SK-N-SH (cell line): ENCODE measurements at regions not wholly inside any gene's neighbourhood (a gene's known extent, or its start where the extent isn't known, plus 50 kb on each side); places are given as distances from the start of the nearest gene placed in this dataset.
"Not testable (repeated sequence)": the region's sequence is repeated elsewhere in the genome, so short reads cannot be mapped to it uniquely, and the experiment has no call there.

ENCODE experiments used
- CTCF ChIA-PET: fragments of 300-600, 350-600 bp; formaldehyde crosslinking; extraction: SDS; loops from one replicate; lab custom pipeline; 2021; lab: Yijun Ruan, JAX
- POLR2A ChIA-PET: fragments of 350-600 bp; sonication (Branson Sonifier 250); formaldehyde crosslinking; extraction: SDS; loops from one replicate; lab custom pipeline; 2020; ENCODE audit warnings: antibody characterized with exemption, inconsistent platforms; lab: Yijun Ruan, JAX
- DNase-seq: peaks from one replicate; pipeline ENCODE4 v3.0.0; 2012
- H2AFZ ChIP-seq: fragments of 200-600 bp; sonication (generic); 2 replicates; pipeline ENCODE4 v1.8.1; 2016; ENCODE audit warnings: antibody characterized with exemption, mild to moderate bottlenecking, low read depth
- H3F3A ChIP-seq: fragments of 200-600 bp; sonication (generic); replicated peaks from 2 replicates; pipeline ENCODE3; 2016; ENCODE audit warnings: antibody characterized with exemption, mild to moderate bottlenecking; ENCODE audit not compliant: insufficient read depth
- H3K27ac ChIP-seq, 2 experiments: fragments of 200-500 bp in 1 of 2; fragments of 200-600 bp in 1 of 2; sonication (Bioruptor generic) in 1 of 2; sonication (generic), shearing (Covaris generic) in 1 of 2; 2 replicates each; pipeline versions ENCODE4 v1.5.1 to v1.6.1; 2014 to 2016; ENCODE audit warnings: low read depth in 2 of 2, inconsistent platforms in 1 of 2, low read length in 1 of 2, mild to moderate bottlenecking in 1 of 2, mixed read lengths in 1 of 2
- H3K27me3 ChIP-seq: fragments of 200-600 bp; sonication (generic), shearing (Covaris generic); 2 replicates; pipeline ENCODE4 v1.6.1; 2016; ENCODE audit warnings: mixed run types; ENCODE audit not compliant: insufficient read depth
- H3K36me3 ChIP-seq, 2 experiments: fragments of 200-500 bp in 1 of 2; fragments of 200-600 bp in 1 of 2; sonication (Bioruptor generic) in 1 of 2; sonication (generic) in 1 of 2; replicated peaks in 1 of 2; 2 replicates each; pipeline versions ENCODE3 to v1.5.1; 2014 to 2016; ENCODE audit warnings: low read length in 1 of 2, mild to moderate bottlenecking in 1 of 2; ENCODE audit not compliant: insufficient read depth in 2 of 2, control insufficient read depth in 1 of 2
- H3K4me1 ChIP-seq, 2 experiments: fragments of 200-500 bp in 1 of 2; fragments of 200-600 bp in 1 of 2; sonication (Bioruptor generic) in 1 of 2; sonication (generic), shearing (Covaris generic) in 1 of 2; 2 replicates each; pipeline versions ENCODE4 v1.5.1 to v1.6.1; 2014 to 2016; ENCODE audit warnings: low read depth in 1 of 2, low read length in 1 of 2, mixed run types in 1 of 2; ENCODE audit not compliant: insufficient read depth in 2 of 2, control insufficient read depth in 1 of 2
- H3K4me2 ChIP-seq: fragments of 200-600 bp; sonication (generic), shearing (Covaris generic); 2 replicates; pipeline ENCODE4 v1.6.1; 2017; ENCODE audit warnings: mixed run types
- H3K4me3 ChIP-seq, 2 experiments: fragments of 200-500 bp in 1 of 2; fragments of 200-600 bp in 1 of 2; sonication (Bioruptor generic) in 1 of 2; sonication (generic), shearing (Covaris generic) in 1 of 2; 2 replicates each; pipeline versions ENCODE4 v1.5.1 to v1.8.1; 2014 to 2016; ENCODE audit warnings: low read depth in 2 of 2, inconsistent platforms in 1 of 2, low read length in 1 of 2, mild to moderate bottlenecking in 1 of 2, mixed read lengths in 1 of 2, moderate library complexity in 1 of 2
- H3K79me2 ChIP-seq: fragments of 200-600 bp; sonication (generic); 2 replicates; pipeline ENCODE4 v1.8.1; 2017; ENCODE audit warnings: mild to moderate bottlenecking; ENCODE audit not compliant: insufficient read depth
- H3K9ac ChIP-seq: fragments of 200-600 bp; sonication (generic); 2 replicates; pipeline ENCODE4 v1.6.1; 2017; ENCODE audit warnings: mixed run types
- H3K9me2 ChIP-seq: fragments of 200-600 bp; sonication (generic); 2 replicates; pipeline ENCODE4 v1.6.1; 2017; ENCODE audit warnings: mixed run types
- H3K9me3 ChIP-seq: fragments of 200-600 bp; sonication (generic); 2 replicates; pipeline ENCODE4 v1.6.1; 2017; ENCODE audit warnings: mixed run types, mild to moderate bottlenecking, moderate library complexity
- H4K20me1 ChIP-seq: fragments of 200-600 bp; sonication (generic); 2 replicates; pipeline ENCODE4 v1.6.1; 2017; ENCODE audit warnings: mild to moderate bottlenecking, mixed run types; ENCODE audit not compliant: insufficient read depth
- ELF1 ChIP-seq: IDR thresholded peaks from 2 replicates; pipeline ENCODE4 v1.4.0; 2012
- EP300 ChIP-seq, 2 experiments: IDR thresholded peaks; 2 replicates each; pipeline versions ENCODE4 v1.4.0 to v1.6.1; 2012; ENCODE audit warnings: borderline replicate concordance in 1 of 2, low read depth in 1 of 2, low read length in 1 of 2
- FOXM1 ChIP-seq: IDR thresholded peaks from 2 replicates; pipeline ENCODE4 v1.4.0; 2012; ENCODE audit warnings: low read depth, mild to moderate bottlenecking
- IRF3 ChIP-seq: fragments of 150-350 bp; IDR thresholded peaks from 2 replicates; pipeline ENCODE4 v1.6.1; 2016; ENCODE audit warnings: mild to moderate bottlenecking, low read depth, low read length
- JUND ChIP-seq: IDR thresholded peaks from 2 replicates; pipeline ENCODE4 v1.4.0; 2012
- MEF2A ChIP-seq: IDR thresholded peaks from 2 replicates; pipeline ENCODE4 v1.4.0; 2012; ENCODE audit warnings: low read depth, borderline replicate concordance
- NFIC ChIP-seq: IDR thresholded peaks from 2 replicates; pipeline ENCODE4 v1.4.0; 2012; ENCODE audit warnings: borderline replicate concordance
- NRF1 ChIP-seq: IDR thresholded peaks from 2 replicates; pipeline ENCODE4 v1.6.1; 2012; ENCODE audit warnings: low read depth, mild to moderate bottlenecking, low read length
- RCOR1 ChIP-seq: fragments of 150-350 bp; IDR thresholded peaks from 2 replicates; pipeline ENCODE4 v1.6.1; 2017; ENCODE audit warnings: antibody characterized with exemption, low read length
- RFX5 ChIP-seq: IDR thresholded peaks from 2 replicates; pipeline ENCODE4 v1.6.1; 2012; ENCODE audit warnings: mild to moderate bottlenecking, improper control_type of control experiment, low read length
- RXRA ChIP-seq: IDR thresholded peaks from 2 replicates; pipeline ENCODE4 v1.4.0; 2012; ENCODE audit warnings: low read depth, mild to moderate bottlenecking, borderline replicate concordance
- TCF12 ChIP-seq: IDR thresholded peaks from 2 replicates; pipeline ENCODE4 v1.4.0; 2012
- WGBS: methylation state at CpG from one replicate; pipeline ENCODE4 v1.1.6; 2017; ENCODE audit warnings: low lambda C conversion rate; 5-methylcytosine and 5-hydroxymethylcytosine counted together
- TF ChIP-seq, protein P1 (sequence below): IDR thresholded peaks from 2 replicates; pipeline ENCODE4 v1.4.0; 2012; ENCODE audit warnings: low read depth
- TF ChIP-seq, protein P2 (sequence below): fragments of 150-350 bp; IDR thresholded peaks from 2 replicates; pipeline ENCODE4 v1.6.1; 2017; ENCODE audit warnings: antibody characterized with exemption, low read length, low read depth, borderline replicate concordance

DNA sequence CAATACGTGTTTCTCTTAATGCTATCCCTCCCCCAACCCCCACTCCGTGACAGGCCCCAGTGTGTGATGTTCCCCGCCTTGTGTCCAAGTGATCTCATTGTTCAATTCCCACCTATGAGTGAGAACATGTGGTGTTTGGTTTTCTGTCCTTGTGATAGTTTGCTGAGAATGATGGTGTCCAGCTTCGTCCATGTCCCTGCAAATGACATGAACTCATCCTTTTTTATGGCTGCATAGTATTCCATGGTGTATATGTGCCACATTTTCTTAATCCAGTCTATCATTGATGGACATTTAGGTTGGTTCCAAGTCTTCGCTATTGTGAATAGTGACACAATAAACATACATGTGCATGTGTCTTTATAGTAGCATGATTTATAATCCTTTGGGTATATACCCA is 52.5 kb downstream of the KIAA0408 start:
- CTCF ChIA-PET, POLR2A ChIA-PET, DNase-seq, H3K27ac ChIP-seq, H3K36me3 ChIP-seq, H4K20me1 ChIP-seq, H3K4me3 ChIP-seq, H3K4me2 ChIP-seq, H3K9ac ChIP-seq, H3F3A ChIP-seq, H3K9me2 ChIP-seq, H3K27me3 ChIP-seq, H2AFZ ChIP-seq, H3K9me3 ChIP-seq, H3K4me1 ChIP-seq, H3K79me2 ChIP-seq: not testable (repeated sequence)
- 74% methylated on average over 5 of the region's 5 CpGs for WGBS

GRCh38 chr6:127406122-127406521 is 53.1 kb downstream of the KIAA0408 start:
- Histone ChIP-seq H4K20me1 (no peaks in the 10 kb centered on the region), H3K36me3 (no peaks in the 10 kb centered on the region), H3K4me2 (no peak overlapping the region), H3K4me1 (no peaks in the 10 kb centered on the region), H3K27ac (no peak overlapping the region), H3K9me2 (no peaks in the 10 kb centered on the region), H3F3A (no peaks in the 10 kb centered on the region), H3K4me3 (no peak overlapping the region), H2AFZ (no peak overlapping the region), H3K27me3 (no peaks in the 10 kb centered on the region), H3K79me2 (no peaks in the 10 kb centered on the region), H3K9me3 (no peaks in the 10 kb centered on the region), H3K9ac (no peak overlapping the region)
- 91% methylated on average over 3 of the region's 3 CpGs for WGBS
- POLR2A ChIA-PET: no interaction called here
- TF ChIP-seq RFX5: no peak
- TF ChIP-seq MEF2A: no peak
- TF ChIP-seq NRF1: no peak
- TF ChIP-seq, protein P1, sequence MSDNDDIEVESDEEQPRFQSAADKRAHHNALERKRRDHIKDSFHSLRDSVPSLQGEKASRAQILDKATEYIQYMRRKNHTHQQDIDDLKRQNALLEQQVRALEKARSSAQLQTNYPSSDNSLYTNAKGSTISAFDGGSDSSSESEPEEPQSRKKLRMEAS: no peak
- no peak for TF ChIP-seq TCF12
- TF ChIP-seq RCOR1: no peak
- TF ChIP-seq RXRA: no peak
- no peak for TF ChIP-seq ELF1
- TF ChIP-seq NFIC: no peak
- TF ChIP-seq IRF3: no peak
- no peak for TF ChIP-seq EP300 (IDR thresholded peaks at IDR 0.05; ENCODE audit: borderline replicate concordance in 1 of 2, low read depth in 1 of 2, low read length in 1 of 2)
- no peak for TF ChIP-seq FOXM1
- TF ChIP-seq, protein P2, sequence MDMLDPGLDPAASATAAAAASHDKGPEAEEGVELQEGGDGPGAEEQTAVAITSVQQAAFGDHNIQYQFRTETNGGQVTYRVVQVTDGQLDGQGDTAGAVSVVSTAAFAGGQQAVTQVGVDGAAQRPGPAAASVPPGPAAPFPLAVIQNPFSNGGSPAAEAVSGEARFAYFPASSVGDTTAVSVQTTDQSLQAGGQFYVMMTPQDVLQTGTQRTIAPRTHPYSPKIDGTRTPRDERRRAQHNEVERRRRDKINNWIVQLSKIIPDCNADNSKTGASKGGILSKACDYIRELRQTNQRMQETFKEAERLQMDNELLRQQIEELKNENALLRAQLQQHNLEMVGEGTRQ: no peak
- TF ChIP-seq JUND: no peak
- CTCF ChIA-PET: no interaction called here
- no peak for DNase-seq
